ENCODE measurements at regions not wholly inside any gene's neighbourhood (a gene's known extent, or its start where the extent isn't known, plus 50 kb on each side); places are given as distances from the start of the nearest gene placed in this dataset.
"Not testable (repeated sequence)": the region's sequence is repeated elsewhere in the genome, so short reads cannot be mapped to it uniquely, and the experiment has no call there.

GRCh38 chr11:67885574-67885973, 118.3 kb downstream of the UNC93B1 start:
- not testable (repeated sequence) for TF ChIP-seq POLR2AphosphoS5, CTCF, POLR2A (IDR thresholded peaks at IDR 0.05)
